ENCODE measurements at regions not wholly inside any gene's neighbourhood (a gene's known extent, or its start where the extent isn't known, plus 50 kb on each side); places are given as distances from the start of the nearest gene placed in this dataset.

- TF ChIP-seq CTCF (conservative IDR thresholded peaks at IDR 0.05 in 1 of 2, IDR thresholded peaks at IDR 0.05 in 1 of 2; ENCODE audit: low read depth in 1 of 2, low read length in 2 of 2) (no peak), EZH2 (IDR thresholded peaks at IDR 0.05; ENCODE audit: low read length, missing control alignments) (no peak)
Measured at GRCh38 chr16:9677301-9677653, 505.0 kb downstream of the GRIN2A start.

All from fibroblast of lung (primary cell).